Nucleus accumbens (tissue), 56 donors: ENCODE measurements at regions not wholly inside any gene's neighbourhood (a gene's known extent, or its start where the extent isn't known, plus 50 kb on each side); places are given as distances from the start of the nearest gene placed in this dataset.
"Not testable (repeated sequence)": the region's sequence is repeated elsewhere in the genome, so short reads cannot be mapped to it uniquely, and the experiment has no call there.

Source experiments
- DNase-seq, 56 donors: peaks; one replicate each; lab custom pipeline; 2025; lab: John Stamatoyannopoulos, UW

DNA sequence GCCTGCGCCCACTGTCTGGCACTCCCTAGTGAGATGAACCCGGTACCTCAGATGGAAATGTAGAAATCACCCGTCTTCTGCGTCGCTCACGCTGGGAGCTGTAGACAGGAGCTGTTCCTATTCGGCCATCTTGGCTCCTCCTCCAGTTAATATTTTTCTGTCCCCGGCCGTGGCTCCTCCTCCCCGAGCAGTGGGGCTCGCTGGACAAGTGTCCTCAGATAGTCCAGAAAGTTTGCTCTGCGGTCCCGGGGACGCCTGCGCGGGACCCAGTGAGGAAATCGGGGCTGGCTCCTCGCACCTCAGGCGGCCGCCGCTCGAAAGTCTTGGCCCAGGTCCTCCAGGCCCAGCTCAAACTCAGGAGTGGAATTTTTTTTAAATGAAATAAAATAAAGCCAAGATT is 749.3 kb upstream of the CHORDC1 start:
- not testable (repeated sequence) for DNase-seq

DNA sequence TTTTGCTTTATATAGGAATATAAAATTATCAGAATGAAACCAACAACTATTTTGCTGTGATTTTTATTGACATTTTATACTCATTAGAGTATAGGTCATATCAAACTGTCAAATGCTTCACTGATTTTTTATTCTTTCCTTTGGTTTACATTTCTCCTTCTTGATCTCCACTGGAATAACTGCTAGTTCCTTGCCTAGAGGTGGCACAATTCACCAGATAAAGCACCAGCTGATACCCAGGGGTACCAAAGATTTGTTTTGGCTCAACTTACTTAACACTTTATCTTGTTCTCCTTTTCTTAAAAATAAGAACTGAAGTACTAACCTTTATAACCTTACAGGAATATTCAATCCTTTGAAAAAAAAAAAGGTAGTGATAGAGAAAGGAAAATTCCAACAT is 725.1 kb upstream of the CHORDC1 start:
- DNase-seq = no peak

DNA sequence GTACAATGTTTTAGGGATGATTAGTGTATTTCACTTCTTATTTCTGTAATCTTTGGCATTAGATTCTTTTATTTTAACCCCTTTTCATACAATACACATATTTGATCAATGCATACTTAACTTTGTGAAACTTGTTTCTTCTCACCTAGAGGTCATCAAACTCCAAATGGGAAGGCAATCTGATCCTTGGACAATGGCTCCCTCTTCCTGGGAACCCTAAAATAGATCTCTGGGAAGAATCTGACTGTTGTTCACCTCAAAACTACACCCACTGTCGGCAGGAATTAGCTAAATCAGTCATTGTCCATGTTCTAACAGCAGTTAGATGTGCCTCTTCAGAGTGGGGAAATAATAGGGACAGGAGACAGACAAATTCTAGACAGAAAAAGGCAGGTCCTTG is 707.4 kb upstream of the CHORDC1 start:
- DNase-seq = no peak

DNA sequence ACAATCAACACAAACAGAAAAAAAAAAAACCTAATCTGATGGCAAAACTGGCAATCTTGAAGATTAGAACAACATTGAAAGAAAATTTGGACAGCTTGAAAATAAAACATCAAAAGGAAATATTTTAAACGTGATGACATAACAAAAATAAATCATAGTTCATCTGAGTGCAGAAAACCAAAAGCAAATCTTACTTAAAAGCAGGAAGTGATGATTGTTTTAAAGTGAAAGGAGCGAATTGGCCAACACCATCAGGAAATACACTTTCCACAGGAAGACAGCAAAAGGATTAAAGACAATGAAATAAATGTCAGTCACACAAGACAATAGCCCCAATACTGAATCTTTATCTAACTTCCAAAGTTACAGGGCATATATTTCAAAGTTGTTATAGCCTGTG is 696.5 kb upstream of the CHORDC1 start:
- DNase-seq = no peak

DNA sequence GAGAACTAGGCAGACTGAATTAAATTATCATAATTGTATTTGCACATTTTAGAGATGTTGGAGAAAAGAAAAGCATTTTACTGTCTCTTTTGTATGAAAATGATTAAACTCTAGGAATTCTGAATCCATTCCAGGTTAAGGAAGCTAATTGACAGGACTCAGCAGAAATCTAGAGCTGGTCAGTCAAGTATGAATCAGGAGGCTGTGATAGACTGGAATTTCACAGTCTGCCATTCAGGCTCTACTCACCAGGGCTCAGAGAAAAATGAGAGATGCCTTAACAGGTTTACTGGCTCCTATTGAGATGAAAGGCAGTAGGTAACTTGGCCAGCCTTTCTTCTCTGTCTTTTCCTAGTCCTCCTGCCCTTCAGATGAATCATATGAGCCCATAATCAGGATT is 693.9 kb upstream of the CHORDC1 start:
- no peak for DNase-seq

DNA sequence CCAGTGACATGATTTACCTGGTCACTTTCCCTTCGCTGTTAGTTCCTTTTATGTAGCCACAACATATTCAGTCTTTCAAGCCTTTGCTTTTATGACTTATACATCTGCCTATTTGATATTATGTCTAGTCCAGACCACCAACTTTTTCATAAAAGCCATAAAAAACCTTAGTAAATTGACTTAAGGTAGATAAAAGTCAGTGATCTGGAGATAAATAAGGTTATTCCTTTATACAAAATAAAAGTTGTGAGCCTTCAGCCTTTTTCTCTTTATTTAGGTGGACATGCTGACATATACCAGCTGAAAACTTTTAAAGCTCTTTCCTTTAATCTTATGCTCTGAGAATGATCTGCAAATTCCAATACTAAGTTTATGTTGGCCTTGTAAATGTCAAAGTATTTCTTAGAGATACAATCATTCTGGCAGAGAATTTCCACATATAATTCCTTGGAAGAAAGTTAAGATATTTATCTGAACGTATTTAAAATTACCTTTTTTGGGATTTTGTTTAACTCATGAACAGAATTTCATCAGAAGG is 690.4 kb upstream of the CHORDC1 start:
- no peak for DNase-seq

DNA sequence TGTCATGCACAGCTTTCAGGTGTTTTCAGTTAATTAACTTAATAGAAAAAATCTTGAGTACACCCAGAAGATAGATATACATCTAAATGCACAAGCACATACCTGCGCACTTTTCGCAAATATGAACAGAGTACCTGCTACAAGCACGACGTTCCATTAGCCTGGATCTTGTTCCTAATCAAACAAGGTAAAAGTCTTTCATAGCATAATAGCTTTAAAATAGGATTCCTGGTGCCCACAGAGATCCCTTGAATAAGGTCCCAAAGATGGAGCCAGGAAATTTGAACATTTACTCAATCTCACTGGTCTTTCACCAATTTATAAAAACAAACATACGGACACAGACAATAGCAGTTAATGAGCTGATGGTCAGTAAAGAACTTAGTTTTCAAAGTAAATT is 689.8 kb upstream of the CHORDC1 start:
- DNase-seq = no peak

DNA sequence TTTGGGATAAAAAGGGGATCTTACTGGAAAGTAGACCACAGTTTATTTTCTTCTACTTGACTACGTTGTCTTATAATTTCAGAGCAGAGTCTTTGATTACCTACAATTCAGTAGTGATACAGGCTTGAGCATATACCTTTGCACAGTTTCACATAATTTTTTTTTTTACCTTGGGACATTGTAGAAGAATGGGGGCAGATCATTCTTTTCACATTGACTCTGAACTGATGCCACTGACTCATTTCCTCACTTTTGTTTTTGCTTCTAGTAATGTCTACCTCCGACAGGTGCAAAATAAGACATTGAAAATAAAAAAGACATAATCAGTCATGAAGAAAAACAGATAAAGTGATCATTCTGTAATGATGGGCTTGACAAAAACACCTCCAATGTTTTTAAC is 688.3 kb upstream of the CHORDC1 start:
- no peak for DNase-seq

DNA sequence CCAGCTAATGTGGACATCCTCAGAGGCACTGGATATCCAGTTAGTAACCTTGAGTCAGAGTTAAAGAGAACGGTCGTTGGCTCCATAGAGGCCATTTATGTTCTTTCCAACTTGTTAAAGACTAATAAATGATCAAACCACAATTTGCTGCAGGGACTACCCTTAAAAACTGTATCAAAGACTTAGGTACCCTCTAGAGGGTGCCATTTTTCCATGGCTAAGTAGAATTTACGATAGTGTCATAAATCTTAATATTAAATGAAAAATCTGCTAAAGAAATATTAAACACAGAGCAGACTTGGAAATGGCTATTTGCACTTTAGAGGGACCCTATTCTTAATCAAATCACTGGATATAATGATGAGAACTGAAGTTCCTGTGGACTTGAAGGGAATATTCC is 685.2 kb upstream of the CHORDC1 start:
- DNase-seq = no peak

DNA sequence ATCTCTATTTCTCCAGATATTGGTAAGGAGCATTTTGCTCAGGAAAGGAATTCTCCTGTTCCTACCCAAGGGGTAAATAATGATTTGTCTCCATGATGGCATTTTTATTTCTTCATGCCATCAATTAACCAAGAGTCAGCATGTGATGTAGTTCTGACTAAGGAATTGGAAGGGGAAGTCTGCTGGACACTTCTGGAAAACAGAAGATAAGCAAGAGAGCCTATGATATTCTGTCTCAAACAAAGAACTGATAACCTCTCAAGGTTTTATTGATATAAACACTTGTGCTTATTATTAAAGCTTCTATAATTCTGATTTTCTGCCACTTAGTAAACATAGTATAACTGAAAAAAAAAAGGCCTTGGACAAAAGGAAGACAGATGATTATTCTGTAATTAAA is 673.0 kb upstream of the CHORDC1 start:
- no peak for DNase-seq

DNA sequence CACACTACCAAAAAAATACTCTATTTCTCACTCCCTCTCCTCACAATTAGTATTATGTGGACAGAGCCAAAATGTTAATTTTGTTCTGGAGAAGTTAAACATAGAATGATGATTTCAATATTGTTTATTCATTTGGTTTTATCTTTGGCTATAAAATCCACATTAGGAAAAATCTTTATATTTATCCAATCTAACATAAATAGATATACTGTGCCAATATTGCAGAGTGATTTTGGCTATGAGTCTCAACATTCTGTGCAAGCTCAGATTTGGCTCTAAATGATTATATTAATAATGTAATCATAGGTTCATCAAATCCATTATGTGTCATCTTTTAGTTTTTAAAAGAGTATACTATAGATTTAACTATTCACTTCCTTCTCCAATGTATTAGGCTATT is 667.5 kb upstream of the CHORDC1 start:
- DNase-seq = no peak

DNA sequence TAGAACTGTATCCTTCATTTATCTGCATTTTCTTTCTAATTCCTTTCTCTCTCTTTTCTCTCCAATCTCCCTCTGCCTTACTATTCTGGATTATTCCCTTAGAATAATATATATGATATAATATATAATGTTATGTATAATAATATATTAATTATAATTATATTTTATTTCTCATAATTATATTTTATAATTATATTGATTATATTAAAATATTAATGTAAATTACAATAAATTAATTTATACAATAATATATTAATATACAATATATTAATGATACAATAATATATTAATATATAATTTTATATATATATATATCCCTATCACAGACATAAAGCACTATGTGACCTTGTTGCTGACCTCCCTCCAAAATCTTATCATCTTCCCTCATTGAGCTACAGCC is 661.3 kb upstream of the CHORDC1 start:
- no peak for DNase-seq

DNA sequence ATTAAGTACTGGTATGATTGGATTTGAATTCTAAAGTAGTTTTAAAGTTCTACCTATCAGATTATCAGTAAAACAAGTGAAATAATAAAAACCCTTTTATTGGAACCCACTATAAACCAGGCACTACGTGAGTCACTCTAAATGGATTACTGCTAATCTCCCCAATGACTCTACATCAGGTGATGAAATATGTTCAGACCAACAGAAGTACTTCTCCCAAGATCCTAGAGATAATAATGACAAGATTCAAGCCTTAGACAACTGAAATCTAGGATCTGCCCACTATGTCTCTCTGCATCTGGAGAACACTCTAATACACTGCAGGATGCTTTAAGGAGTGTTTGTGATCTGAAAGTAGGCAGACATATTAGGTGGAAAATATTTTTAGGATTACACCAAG is 652.1 kb upstream of the CHORDC1 start:
- DNase-seq = no peak

DNA sequence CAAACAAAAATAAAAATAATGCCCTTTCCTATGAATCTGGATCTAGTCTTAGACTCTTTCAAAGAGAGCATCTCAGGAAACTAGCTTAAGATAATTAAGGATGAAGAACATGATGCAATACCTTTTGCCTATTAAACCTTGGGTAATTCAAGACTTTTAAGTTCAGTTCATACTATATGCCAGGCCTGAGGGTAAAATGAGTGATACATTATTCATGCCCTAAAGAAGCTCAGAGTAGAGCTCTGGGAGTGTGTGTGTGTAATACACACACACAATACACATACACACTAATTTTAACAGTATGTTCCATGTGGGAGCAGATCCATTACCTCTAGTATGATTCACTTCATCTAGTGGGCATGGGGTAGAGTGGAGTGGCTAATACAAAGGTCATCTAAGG is 651.4 kb upstream of the CHORDC1 start:
- no peak for DNase-seq

DNA sequence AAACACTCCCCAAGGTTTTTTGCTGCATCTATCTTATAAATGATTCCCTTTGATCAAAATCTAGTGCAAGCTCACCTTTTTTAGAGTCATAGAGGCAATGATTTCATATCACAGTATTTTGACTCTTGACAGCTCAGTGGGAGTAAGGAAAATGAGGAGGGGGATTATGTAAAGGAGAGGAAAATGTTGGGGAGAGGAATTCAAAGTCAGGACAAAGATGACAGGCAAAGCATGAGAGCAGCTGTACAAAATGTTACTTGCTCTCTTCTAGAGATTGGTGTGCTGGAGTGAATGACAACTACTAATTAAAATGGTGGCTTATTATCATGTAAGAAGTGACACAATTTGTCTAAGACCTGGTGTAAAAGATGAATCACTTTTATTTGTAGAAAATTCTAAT is 644.6 kb upstream of the CHORDC1 start:
- peak in 5 of 56 donors; percentile 0 to 53 (median 3) for DNase-seq

DNA sequence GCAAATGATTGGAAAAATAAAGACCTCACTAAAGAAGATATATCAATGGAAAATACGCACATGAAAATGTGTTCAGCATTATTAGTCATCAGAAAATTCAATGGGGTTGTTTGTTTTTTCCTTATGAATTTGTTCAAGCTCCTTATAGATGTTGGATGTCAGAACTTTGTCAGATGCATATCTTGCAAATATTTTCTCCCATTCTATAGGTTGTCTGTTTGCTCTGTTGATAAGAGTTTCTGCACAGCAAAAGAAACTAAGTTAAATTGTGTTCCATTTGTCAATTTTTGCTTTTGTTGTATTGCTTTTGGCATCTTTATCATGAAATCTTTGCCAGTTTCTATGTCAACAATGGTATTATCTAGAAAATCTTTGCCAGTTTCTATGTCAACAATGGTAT is 633.9 kb upstream of the CHORDC1 start:
- DNase-seq = no peak

DNA sequence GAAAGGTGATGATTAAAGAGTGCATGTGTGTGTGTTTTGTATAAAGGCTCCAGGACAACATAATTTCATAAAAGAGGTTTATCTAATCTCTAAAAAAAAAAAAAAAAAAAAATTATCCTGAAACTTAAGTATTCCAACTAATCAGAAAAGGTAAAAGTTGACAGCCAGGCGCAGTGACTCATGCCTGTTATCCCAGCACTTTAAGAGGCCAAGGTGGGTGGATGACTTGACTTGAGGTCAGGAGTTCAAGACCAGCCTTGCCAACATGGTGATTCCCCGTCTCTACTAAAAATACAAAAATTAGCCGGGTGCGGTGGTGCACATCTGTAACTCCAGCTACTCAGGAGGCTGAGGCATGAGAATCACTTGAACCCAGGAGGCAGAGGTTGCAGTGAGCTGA is 632.7 kb upstream of the CHORDC1 start:
- DNase-seq = no peak

DNA sequence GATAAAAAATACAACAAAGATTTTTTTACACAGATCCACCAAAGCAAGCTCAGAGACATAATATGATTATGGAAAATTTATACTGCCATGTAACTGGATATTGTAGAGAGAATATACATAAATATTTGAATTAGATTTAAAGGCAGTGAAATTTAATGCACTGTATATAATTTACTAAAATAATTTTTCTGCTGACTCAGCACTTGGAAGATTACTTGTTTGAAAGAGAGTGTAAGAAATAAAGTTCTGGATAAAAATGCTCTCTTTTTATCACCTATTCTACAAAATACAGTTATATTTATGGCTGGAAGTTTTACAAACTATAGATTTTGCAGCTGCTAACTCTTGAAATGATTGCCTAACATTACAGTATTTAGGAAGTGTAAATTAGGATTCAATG is 628.3 kb upstream of the CHORDC1 start:
- DNase-seq = no peak

DNA sequence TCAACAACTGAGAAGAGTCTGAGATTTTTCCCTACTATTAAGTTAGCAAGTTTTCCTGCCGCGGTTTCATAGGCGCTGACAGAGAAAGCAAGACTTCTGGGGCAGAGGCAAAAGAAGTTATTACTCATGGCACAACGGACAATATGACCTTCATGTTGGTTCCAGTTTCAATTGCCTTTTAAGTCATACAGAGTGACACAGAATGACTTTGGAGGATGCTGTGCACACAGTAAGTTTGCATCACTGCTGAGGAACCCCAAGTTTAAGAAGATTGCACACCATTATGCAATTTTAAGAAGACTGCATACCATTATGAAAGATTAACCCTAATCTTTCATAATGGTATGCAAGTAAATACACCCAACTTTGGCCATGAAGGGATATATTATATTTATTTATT is 626.5 kb upstream of the CHORDC1 start:
- no peak for DNase-seq

DNA sequence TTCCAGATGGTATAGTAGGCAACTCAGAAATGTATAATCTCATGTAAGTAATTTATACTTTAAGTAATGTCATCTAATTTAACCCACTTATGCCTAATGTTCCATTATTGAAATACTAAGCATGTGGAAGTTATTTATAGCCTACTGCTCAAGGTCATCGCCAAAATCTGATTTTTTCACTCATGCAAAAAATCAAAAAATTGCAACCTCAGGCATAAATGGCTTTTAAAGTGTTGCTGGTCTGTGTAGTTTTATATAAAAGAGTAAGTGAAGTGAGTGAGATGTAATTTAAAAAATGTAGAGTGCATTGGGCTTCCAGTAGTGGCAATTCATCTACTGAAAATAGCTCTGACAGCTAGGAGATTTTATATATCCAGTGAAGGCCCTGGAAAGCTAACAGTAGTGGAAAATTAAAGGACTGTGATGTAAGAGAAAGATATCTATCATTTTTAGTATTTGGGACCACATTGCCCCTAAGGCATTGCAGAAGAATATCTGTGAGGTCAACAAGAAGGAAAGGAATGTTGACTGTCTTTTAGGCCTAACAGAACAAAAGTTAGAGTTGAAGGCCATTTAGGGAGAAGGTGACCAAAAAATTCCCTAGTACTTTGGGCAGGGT is 624.5 kb upstream of the CHORDC1 start:
- no peak for DNase-seq

DNA sequence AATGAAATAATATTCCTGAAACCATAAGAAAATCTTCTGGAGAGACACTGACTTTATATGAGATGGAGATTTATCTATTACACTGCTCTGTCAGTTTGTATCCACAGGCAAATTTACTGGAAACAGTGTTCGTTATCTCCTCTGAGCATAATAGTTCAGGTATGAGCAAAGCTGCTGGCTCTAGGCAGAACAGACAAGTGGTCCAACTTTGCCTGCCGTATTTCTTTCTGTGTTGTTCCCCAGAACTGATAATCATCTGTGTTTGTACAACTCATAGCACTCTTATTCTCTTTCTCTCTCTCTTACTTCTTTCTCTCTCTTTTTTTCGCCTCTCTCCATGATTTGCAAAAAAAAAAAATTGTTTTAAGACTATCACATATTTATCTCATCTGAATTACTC is 623.8 kb upstream of the CHORDC1 start:
- DNase-seq = no peak

DNA sequence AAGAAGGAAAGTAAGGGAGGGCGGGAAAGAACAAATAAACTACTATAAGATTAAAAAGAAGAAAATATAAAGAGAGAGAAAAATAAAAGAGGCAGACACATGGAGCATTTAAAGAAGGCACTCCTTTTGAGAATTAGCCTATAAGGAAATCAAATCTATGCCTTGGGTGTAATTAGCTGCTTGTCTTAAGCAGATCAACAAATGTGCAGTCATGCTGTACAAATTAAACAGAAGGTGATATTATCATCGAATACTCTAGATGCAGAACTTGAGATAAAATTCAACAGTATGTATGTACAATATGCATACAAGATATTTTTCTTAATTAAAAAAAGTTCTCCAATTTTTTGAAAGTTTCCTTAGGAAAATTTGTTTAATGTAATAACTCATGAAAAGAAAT is 623.0 kb upstream of the CHORDC1 start:
- no peak for DNase-seq

DNA sequence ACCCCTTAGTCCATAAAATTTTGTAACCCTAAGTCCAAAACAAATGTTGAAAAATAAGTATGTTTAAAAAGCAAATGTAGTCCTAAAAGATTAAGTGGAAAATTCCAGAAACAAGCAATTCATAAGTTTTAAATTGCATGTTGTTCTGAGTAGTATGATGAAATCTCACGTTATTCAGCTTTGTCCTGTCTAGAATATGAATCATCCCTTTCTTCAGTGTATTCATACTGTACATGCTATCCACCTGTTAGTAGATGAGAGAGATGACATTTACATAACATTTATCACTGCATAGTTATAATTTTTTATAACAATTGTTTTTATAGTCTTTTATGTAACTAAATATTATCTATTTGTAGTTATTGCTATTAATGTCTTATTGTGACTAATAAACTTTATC is 622.3 kb upstream of the CHORDC1 start:
- DNase-seq = no peak
